NCI-H748 (cell line): ENCODE measurements at regions not wholly inside any gene's neighbourhood (a gene's known extent, or its start where the extent isn't known, plus 50 kb on each side); places are given as distances from the start of the nearest gene placed in this dataset.
A peak's percentile ranks its signal among the peaks of the same experiment; 100 is the strongest.

ENCODE experiments used
- DNase-seq: peaks from one replicate; lab custom pipeline; 2025; ENCODE audit not compliant: unreplicated experiment; lab: John Stamatoyannopoulos, UW

DNA sequence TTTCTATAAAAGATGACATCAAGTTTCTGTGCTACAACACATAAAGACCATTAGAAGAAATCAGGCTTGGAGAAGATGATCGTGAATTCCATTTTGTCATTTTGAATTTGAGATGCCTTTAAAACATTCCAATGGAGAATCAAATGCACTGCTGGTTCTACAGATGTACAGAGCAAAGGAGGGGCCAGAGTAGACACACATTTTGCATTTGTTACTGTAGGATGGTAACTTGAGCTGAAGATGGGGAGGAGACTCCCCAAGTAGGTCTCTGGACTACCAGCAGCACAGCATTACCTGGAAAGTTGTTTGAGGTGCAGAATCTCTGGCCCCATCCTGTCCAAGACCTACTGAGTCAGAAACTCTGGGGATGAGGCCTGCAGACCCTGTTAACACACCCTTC, 121.6 kb upstream of the RALGAPA2 start:
- no peak for DNase-seq

DNA sequence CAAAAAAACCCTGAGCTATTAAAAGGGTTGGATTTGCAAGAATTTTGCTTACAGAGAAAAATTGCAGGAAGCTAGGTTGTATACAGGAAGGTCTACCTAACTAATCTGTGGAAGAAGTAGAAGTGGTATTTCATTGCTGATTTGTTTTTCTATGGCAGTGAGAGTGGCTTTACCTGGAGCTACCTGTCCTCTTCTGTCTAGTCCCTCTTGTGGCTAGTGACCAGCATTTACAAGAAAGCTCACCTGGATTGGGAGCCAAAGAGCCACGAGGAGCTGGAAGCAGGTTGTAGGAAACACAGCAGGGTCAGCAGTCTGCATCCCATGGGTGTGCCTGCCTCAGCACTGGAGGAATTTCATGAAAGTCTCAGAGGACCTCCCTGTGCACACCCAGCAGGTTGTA, 120.3 kb upstream of the RALGAPA2 start:
- DNase-seq, result no peak

DNA sequence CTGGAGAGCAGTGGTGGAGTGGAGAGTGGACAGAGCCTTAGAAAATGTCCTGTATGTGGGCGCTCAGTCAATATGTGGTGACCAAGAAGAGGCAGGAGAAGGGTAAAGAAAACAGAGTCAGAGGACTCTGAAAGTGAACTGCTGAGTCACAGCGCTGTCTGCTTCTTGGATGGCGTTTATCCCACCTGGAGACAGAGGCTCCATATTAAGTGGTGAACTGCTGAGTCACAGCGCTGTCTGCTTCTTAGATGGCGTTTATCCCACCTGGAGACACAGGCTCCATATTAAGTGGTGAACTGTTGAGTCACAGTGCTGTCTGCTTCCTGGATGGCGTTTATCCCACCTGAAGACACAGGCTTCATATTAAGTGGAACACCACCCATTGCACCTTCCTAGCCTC, 119.3 kb upstream of the RALGAPA2 start:
- no peak for DNase-seq

DNA sequence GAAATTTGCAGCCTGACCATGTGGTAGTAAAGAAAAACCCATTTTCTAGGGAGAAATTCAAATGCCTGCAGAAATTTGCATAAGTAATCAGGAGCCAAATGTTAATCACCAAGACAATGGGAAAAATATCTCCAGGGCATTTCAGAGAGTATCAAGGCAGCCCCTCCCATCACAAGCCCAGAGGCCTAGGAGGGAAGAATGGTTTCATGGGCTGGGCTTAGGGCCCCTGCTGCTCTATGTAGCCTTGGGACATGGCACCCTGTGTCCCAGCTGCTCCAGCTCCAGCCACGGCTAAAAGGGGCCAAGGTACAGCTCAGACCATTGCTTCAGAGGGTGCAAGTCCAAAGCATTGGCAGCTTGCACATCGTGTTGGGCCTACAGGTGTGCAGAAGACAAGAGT, 117.2 kb upstream of the RALGAPA2 start:
- no peak for DNase-seq

DNA sequence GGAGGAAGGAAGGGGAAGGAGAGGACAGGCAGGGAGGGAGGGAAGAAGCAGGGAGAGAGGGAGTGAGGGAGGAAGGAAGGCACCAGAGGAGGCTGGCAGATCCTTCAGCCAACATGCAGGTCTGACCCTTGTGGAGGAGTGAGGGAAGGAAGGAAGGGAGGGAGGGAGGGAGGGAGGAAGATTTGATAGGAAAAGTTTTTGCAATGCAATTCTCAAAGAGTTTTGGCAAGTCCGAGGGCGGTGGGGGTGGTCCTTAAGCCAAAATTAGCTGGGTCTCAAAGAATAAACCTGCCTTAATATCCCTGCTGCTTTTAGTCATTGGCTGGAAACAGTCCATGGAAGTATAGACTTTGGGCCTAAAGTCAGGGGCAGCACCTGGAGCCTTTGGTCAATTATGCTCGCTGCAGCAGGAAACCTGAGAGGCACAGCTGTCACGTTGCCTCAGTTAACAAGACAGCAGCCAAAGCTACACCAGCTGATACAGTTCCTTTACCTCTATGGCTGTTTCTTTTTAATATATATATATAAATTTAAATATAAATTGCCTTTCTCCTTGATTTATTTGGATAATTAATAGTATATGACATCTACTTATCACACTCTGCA, 115.7 kb upstream of the RALGAPA2 start:
- peak; percentile 55 for DNase-seq

DNA sequence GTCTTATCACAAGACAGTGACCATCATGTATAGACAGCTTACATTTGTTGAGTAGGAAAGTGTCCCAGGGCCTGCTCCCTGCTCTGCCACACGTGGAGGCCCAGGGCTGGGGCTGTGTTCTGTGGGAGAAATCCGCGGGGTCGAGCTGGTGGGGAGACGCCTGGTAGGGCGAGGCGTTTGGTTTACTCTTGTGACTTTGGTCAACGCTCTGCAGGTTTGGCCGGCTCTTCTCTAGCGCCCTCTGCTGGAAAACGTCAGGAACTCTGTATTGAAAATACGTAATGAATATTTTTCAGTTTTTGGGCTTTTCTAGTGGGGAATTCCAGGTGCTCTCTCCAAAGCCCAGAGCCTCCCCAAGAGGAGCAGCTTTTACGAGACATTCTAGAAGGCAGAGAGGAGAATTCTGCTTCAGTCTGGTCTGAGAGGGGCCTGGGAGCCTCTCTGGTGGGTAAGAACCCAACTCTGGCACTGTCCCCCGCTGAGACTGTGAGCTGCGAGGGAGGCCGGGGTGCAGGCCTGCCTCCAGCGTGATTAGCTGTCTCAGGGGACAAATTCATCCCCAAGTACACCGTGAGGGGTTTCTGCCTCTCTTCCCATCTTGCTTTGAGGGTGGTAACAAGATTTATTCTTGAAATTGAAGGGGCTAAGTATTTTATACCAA, 112.6 kb upstream of the RALGAPA2 start:
- peak; percentile 85 for DNase-seq

DNA sequence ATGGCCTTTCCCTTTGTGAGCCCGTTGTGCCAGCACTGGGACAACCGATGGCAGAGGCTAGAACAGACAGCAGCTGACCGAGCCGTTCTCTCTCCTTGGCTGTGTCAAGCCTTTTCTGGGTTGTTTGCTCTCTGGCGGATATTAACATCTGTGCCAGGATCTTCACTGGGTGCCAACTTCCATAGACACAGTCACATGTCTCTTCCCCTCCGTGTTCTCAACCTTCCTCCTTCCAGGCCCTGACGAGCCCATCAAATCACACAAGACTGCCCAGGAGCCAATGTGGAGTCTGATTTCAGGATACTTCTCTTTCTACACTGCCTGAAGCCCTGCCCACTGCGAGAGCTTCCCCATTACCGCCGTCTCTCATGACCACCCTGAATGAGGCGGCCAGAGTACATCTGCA, 111.0 kb upstream of the RALGAPA2 start:
- no peak for DNase-seq

DNA sequence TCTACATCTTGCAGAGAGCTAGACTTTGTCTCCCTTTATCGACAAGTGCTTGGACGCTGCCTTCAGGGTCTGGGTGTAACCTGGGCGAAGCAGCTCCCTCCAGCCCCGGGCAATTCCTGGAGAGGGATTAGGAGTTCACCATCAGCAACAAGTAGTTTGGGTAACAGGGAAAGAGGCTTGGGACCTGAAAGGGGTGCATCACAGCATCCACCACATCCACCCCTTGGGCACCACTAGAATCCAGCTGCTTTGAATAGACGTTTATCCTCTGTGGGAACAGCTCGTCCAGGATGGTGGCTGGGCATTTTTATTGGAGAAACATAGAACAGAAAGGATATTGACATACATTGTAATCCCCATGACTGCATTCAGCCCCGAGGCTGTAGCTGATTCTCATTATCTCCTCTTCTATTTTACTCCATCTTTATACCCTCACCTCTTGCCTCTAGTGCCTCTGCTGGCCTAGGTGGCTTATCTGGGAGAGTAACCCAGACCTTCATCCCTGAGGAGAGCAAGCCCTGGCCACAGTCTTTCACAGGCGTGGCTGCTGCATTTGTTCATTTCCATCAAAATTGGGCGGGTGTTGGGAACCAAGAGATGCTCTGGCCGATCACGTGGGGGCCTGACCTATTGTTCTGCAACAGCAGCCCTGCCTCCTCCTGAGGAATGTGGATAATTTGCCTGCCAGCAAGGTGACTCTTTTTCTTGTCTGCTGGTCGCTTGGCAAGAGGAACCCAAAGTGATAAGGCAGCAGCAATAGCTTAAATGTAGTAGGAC, 109.2 kb upstream of the RALGAPA2 start:
- DNase-seq, result peak; percentile 29

DNA sequence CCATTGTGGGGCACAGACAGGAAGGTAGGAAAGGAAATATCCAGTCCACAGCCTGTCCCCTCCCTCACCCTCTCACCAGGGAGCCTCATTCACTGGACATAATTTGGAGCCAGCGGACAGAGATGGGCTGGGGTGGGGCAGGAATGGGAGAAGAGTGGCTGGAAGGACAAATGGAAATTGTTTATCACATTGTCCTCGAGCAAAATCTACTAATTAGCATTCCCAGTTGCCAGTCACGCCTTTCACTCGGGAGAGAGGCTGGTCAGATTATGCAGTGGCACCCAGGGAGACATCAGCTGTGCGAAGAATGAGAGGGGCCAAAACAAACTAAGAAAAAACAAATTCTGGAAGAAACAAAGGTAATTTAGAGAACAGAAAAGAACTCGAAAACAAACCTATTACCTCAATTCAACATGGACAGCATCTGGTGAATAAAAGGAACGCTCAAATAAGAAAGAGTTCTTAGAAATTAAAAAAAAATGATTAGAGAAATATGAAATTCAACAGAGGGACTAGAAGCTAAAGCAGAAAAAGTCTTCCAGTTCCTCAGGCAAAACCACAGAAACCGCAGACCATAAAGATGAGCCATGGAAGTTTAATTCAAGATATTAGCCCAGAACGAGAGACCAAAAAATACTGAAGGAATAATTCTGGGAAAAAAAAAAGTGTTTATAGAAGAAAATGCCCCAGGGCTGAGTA, 108.5 kb upstream of the RALGAPA2 start:
- peak; percentile 85 for DNase-seq

DNA sequence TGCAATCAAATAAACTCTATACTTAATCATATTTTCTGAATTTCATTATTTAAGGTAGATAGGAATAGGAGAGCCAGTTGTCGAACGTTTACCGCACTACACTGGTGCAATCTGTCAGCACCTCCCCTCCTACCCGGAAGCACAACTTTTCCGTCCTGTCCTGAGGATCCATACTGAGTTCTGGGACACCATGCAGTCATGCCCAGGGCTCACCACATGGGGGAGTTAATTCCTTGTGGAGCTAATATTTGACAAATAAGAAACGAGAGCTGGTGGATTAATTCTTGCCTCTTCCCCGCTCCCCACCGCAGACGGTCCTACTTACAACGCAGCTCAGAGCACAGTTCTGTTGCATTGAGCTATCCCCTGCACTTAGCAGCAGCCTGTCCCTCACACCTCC, 107.7 kb upstream of the RALGAPA2 start:
- DNase-seq, result peak; percentile 75

DNA sequence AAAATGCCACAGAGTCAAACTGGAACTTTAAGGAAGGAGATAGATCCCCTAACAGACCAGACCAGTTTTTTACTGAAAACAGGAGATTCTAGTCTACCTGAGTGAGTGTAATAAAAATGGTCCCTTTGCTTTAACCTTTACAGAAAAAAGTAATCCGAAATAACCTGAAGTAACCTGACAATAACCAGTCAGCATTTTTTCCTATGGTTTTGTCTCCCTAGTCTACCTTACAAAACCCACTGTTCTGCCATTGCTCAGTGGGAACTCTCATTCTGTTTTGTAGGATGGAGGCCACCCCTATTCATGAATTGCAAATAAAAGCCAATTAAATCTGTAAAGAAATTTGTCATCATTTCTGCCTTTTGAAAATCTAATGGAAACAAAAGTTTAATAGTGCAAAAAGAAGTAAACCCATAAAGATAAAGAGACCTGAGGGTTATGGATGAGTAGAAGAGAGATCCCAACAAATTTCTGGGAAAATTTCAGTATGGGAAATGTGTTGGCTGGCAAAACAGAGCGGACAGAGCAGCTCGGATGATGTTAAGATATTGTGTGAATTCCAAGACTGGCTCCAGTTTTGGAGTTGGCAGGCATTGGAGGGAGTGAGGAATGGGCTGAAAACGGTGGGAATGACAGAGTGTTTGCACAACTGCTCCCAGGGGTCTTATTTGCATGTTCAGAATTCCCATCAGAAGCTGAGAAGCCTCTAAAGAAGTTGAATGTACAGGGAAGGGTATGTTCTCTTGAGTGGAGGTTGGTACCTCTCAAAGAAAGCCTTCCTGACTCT, 104.7 kb upstream of the RALGAPA2 start:
- DNase-seq, result no peak

DNA sequence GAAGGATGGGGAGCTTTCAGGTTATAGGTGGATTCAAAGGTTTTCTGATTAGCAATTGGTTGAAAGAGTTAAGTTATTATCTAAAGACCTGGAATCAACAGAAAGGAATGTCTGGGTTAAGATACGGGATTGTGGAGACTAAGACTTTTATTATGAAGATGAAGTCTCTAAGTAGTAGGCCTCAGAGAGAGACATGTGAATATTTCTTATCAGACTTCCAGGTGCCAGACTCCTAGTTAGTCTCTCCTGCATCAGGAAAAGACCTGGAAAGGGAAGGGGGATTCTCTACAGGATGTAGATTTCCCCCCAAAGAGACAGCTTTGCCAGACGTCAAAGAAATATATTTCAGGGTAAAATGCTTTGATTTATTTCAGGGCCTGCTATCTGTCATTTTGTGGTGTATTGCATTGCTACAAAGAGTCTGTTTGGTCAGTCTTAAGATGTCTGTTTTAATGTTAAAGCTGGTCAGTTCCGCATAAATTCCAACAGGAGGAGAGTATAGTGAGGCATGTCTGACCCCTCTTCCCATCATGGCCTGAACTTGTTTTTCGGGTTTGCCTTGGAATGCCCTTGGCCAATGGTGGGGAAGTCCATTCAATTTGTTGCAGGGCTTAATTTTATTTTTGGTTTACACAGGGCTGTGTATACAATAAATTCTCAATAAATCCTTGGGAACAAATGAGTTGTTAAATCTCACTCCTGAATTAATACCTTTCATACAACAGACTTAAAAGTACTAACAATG, 103.4 kb upstream of the RALGAPA2 start:
- no peak for DNase-seq

DNA sequence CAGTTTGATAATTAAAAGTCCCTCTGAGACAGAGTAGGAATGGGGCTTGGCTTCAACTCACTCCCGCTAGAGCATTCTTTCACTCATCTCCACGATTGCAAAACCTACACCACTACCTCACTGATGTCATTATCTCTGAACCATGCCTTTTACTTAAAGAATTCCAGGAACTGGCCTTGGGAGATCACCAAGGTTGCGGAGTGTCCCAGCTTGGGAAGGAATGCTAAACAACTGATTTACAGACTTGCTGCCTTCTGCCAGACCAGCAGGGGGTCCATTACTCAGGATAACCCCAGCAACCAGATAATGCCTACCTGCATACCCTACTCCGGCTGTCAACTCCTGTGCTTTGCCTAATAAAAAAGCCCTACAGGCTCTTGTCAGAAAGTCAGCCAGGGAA, 102.2 kb upstream of the RALGAPA2 start:
- no peak for DNase-seq

DNA sequence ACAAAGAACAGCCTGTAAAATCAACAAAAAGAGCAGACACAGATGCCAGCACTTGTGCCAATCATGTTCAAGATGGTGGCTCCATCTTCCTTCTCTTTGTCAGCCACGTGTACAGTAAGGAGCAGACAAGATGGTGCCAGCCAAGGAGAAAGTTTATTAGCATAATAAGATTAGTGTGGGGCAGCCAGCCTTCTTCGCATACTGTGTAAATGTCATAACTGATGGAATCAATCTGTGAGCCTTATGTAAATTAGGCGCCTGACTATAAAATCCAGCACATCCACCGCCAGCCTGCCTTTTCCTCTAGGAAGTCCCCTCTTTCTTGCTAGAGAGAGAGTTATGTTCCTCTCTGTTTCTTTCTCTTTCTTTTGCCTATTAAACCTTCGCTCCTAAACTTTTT, 99.7 kb upstream of the RALGAPA2 start:
- DNase-seq, result no peak

DNA sequence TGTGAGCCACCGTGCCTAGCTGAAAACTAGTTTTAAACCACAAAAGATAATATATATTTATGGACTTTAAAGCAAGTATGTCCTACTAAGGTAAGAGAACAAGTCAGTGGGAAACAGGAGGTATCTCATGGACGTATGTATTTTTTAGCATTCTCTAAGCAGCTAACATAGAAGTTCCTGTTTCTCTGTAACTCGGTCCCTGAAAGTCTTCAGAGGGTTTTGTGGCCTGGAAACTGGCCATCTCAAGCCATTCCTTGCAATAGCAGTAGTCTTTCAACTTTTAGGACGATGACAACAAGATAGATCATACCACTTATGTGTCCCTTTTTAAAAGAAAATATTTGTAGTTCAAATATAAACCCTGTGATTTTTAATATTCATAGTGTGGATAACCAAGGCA, 95.6 kb upstream of the RALGAPA2 start:
- no peak for DNase-seq

DNA sequence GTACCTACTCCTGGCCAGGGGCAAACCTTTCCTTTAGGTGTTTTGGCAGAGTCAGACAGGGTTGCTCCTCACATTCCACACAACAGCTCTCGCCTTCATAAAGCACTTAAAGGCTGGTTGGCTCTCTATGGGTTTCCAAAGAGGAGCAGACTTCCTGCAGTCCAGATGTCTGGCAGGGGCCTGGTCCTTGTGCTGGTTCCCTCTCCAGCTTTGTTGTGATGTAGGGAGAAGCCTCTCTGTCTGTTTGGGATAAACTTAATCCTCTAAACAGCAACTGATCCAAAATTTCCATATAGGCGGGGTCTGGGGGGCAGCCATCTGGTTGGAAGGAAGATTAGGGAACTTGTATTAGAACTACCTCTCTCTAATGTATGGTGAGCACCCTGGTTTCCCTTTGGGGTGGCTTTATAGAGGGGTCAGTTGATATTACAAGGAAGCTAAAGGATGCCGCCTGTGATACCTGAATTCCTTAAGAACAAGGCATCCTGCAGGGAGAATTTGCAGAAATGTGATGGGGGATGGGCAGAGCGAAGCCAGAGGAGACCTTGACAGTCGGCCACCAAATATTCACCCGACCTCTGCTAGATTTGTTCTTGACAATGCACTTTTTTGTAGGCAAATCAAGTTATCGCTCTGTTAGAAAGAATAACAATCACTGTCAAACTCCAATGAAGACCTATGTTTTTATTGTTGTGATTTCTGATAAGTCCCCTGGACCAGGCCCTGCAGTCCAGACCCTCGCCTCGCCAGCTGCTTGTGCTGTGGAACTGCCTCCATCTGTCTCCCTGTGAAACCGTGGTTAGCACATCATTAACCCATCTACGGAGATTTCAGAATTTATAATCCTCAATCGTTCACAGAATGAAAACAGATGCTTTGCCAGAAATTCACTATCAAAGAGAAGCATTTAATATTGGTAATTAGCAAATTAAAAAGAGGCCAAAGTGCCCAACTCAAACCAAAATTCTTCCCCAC, 94.0 kb upstream of the RALGAPA2 start:
- DNase-seq, result no peak

DNA sequence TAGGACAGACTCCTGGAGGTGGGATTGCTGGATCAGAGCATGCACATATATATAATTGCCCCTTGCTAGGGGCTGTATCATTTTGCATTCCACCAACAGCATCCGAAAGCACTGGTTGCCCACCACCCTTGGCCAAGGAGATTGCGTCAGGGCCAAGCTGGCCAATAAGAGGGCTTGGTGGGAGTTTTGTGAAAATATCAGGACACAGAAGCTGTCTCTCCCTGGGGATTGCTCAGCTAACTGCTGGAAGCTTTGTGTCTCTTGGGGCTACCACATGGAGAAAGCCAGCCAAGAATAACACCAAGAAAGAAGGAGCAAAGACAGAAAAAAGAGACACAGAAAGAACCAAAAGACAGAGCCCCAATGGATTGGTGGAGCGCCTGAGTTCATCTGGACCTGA, 90.6 kb upstream of the RALGAPA2 start:
- no peak for DNase-seq

DNA sequence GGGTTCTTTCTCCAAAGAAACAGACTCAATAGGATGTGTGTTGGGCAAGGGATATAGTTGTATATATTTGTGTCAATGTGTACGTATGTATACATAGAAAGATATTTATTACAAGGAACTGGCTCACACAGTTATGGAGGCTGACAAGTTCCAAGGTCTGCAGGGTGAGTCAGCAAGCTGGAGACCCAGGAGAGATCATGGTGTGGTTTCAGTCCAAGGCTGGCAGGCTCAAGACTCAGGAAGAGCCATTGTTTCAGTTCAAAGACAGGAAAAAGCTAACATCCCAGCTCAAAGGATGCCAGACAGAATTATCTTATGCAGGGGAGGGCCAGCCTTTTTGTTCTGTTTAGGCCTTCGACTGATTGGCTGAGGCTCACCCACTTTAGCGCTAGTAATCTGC, 89.9 kb upstream of the RALGAPA2 start:
- no peak for DNase-seq

DNA sequence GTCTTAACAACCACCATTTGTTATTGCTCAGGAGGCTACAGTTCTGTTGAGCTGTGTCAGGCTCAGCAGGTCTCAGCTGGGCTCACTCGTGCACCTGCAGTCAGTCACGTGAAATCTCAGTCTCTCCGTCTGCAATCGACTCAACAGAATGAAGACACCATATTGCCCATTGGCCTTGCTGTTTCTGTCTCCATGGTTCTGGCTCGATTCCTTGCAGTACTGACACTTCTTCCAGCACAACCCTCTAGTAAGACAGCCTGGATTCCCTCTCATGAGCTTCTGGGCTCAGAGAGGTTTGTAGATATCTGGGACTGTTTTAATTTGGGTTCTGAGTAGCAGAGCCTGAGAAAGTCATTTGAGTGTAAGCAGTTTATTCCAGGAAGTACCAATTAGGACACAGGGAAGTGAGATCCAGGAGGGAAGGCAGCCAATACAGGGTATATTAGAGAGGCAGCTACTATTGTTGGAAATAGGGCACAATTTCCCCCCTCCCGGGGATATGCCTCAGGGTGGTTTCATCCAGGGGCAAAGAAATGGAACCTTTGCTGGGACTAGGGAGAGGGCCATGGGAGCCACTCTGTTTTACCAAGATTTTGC, 87.4 kb upstream of the RALGAPA2 start:
- no peak for DNase-seq
